GM18505 (cell line): ENCODE measurements at regions not wholly inside any gene's neighbourhood (a gene's known extent, or its start where the extent isn't known, plus 50 kb on each side); places are given as distances from the start of the nearest gene placed in this dataset.

Source experiments
- ATAC-seq: cut with Tn5 transposase; IDR thresholded peaks from one replicate; pipeline ENCODE4 v1.9.1; 2021; ENCODE audit not compliant: unreplicated experiment
- POLR2A ChIP-seq: IDR thresholded peaks from 4 replicates; pipeline ENCODE4 v1.6.1; 2011; ENCODE audit warnings: borderline replicate concordance; ENCODE audit not compliant: insufficient read depth, insufficient read length; ENCODE audit errors: extremely low read depth

DNA sequence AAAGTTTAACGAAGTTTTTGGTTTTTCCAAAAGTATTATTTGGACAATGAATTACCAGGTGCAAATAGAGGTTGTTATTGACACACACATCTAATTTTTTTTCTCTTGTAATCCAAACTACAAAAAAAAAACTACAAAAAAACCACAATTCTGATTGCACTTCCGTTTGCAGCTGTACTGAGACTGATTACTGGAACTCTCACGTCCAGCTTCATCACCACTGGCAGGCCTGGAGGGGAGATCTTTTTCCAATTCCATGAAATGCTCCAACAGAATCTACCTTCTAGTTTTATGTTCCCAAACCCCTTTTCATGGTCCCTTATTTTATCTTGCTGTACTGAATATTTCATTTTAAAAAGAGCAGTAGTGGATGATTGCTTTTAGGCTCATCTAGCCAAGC is 1118.3 kb downstream of the C4orf33 start:
- ATAC-seq: no peak
- TF ChIP-seq POLR2A: no peak

DNA sequence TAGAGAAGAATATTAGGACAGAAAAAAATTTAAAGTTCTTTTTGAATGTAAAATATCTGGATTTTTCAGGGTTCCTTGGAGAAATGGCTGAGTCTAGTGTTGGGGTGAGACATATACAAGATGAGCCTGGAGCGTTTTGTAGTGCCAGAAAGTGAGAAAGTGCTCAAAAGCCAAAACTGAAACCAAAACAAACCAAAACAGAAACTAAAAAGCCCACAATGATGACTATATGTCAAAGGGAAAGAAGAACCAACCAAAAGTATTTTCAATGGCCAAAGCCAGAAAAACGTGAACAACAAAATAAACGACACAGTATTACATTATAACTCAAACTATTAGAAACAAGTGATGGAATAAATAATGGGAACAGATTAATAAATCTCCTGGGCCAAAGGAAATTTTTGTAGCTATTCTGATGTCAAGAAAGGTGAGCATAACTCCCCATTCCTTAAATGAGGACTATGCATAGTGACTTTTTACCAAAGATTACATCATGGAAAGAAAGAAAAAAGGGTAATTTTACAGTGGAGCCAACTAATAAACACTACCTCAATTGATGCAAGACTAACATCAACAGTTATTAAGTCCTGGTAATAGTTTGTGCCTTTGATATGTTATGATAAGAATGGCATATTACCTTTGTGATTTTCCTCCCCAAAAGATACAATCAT is 1137.6 kb downstream of the C4orf33 start:
- TF ChIP-seq POLR2A: no peak
- peak; percentile 100 for ATAC-seq

DNA sequence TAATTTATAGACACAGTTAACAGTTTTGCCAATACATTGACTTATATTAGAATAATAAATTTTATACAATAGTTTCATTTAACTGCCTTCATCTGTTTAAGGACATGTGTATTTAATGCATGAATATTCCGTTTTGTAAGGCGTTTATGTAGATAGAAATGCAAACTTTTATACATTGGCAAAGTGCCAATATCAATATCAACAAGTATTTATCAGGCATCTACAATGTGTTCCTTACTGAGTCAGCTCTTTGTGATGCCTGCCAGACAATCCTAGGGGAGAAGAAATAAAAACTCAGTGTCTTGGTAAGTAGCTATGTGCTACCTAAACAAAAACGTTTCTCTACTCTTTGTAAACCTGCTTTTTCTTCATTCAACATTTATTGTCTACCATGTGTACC is 1142.2 kb downstream of the C4orf33 start:
- TF ChIP-seq POLR2A: no peak
- no peak for ATAC-seq

DNA sequence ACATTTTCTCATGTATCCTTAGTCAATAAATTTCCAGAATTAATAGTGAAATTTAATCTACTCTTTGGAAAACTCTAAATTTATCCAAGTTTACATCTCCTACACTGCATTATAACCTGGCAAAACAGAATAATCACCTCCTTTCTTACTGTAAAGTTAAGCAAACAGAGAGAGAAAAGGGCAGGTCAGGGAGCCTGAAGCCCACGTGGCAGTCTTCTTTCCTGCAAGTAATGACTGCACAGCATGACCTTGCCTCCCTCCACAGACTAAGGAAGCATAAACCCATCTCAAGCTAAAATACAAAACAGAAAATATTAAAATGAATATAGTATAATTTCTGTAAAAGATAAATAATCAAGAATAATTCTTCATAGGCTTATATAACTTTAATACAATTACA is 1153.0 kb downstream of the C4orf33 start:
- no peak for TF ChIP-seq POLR2A
- no peak for ATAC-seq

DNA sequence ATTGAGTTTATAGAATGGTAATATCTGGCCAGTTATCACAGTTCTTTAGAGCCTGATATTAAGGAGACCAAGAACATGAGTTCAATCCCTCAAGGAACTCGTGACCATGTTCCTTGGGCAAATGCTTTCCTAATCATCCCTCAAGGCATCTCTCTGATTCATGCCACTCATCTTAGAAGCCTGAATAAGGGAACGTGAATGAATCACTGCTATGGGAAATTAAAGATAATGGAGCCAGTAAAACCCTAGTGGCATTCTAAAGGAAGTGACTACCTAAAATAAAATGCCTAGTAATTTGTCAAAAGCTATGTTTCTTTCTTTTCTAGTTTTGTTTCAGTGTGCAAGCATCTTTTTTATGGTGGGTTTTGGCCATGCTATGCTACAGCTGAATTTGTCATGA is 1161.3 kb downstream of the C4orf33 start:
- no peak for TF ChIP-seq POLR2A
- ATAC-seq: no peak

DNA sequence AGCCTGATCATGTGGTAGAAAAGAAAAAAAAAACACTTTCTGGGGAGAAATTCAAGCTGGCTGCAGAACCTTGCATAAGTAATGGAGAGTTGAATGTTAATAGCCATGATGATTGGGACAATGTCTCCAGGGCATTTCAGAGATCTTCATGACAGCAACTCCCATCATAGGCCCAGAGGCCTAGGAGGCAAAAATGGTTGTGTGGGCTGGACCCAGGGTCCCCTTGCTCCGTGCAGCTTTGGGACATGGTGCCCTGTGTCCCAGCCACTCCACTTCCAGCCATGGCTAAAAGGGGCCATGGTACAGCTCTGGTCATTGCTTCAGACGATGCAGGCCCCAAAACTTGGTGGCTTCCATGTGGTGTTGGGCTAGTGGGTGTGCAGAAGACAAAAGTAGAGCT is 1170.9 kb downstream of the C4orf33 start:
- no peak for TF ChIP-seq POLR2A
- no peak for ATAC-seq

DNA sequence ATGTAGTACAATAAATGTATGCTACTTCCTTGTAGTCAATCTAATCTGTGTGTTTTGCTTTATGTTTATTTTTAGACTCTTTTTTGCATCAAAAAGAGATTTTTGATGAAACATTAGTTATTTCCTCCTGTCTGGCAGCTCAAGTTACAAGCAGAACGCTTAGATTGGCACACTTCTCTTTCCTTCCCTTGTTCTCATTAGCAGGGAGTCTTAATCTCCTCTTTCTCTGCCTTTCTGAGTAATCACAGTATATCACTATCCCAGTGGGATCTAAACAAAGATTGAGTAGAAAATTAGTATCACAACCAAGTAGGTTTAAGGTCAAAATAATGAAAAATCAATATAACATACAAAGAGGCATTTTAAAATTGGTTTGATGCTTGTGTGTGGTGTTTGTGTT is 1192.6 kb downstream of the C4orf33 start:
- ATAC-seq: no peak

DNA sequence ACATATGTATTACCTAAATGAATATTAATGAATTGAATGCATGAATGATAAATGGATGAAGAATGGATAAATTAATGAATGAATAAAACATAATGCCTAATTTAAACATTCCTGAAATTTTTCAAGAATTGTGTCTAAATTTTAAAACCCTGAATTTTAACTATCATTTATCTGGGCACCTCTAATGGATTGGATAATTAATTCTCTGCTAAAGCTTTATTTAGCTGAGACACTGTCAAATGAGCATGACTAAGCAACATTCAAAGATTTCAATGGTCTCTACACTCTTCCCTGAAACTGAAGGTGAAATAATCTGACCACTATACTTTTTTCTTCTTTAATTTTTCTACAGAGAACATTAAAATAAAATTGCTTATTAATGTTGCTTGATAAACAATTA is 1197.7 kb downstream of the C4orf33 start:
- no peak for ATAC-seq
- TF ChIP-seq POLR2A: no peak

More for the DNA sequence above, 1192.6 kb downstream of the C4orf33 start:
- TF ChIP-seq POLR2A: no peak

DNA sequence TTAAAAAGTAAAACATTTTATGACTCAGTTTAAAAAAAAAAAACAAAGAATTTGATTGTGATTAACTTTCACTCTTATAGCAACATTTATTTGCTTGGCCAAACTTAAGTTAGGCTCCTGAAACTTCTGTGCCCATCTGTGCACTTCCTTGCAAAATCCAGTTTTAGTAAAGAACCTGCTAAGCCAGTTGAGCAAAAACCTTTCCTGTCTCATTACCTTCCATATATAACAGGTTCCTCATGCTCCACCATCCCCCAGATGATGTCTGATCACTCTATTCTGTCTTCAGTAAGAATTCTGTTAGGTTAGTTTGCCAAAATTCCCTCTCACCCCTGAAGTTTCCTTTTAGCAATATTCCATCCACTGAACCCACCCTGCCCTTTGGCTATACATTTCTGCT is 1200.5 kb downstream of the C4orf33 start:
- TF ChIP-seq POLR2A: no peak
- no peak for ATAC-seq

DNA sequence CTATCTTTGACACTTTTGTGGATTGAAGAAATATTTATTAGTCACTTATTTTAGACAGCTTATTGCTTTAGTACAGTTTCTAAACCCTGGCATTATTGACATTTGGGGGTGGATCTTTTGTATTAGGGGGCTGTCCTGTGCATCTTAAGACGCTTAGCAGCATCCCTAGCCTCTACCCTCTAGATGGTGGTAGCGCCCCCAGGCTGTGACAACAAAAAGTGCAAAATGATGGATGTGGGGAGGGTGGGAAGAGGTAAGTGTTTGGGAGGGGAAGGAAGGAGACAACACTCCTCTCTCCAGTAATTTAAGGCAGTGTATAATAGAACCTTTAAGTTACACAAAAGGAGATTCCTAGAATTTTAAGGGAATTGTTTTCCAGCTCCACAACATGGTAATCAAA is 1210.6 kb downstream of the C4orf33 start:
- ATAC-seq: no peak
- no peak for TF ChIP-seq POLR2A

DNA sequence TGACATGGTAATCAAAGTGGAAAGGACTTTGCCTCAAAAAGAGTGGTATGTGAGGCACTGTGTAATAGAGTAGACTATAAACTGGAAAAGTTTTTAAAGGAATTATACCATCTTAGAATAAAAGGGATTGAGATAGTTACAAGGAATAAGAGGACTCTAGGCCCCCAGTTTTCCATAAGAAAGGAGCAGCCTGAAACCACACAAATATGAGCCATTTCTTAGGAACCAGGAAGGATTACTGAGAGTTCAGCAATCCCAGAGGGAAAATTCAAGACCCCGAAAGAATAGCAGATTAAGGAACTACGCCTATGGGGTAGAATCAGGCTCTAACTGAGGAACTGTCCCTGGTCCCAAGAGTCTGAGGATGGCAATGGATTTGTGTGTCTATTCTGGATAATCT is 1213.3 kb downstream of the C4orf33 start:
- ATAC-seq: no peak
- no peak for TF ChIP-seq POLR2A

DNA sequence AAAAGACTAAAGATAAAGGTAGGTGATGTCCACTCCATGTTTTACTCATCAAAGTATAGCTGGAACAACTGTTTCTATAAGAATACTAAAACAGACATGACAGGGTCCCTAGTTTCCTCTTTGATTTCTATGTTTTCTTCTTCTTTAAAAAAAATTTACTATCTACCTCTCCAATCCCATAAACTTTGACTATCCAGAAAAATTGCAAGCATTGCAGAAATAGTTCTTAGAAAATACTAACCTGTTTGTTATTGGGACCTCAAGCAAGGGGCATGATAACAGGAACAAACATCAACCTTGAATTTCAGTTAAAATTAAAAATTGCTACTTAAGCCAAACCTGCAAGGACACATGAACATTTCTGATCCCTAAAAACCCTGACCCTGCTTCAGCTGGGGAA is 1226.5 kb downstream of the C4orf33 start:
- no peak for ATAC-seq
- TF ChIP-seq POLR2A: no peak

DNA sequence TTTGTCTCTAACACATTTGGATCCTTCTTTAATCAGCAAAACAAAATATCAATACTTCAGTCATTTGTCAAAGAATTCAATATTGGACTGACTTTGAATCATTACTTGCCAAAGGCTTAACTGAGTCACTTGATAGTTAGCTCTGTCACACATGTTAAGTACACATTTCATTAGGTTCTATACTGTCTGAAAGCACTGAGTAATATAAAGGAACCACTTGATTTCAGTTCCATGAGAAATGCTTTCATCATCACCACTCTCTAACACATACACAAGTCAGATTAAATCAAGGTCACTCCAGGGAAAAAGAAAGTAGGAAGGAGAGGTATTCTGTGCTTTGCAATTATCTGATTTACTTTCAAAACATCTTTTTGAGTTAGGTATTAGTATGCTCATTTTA is 1233.1 kb downstream of the C4orf33 start:
- ATAC-seq: no peak
- TF ChIP-seq POLR2A: no peak

DNA sequence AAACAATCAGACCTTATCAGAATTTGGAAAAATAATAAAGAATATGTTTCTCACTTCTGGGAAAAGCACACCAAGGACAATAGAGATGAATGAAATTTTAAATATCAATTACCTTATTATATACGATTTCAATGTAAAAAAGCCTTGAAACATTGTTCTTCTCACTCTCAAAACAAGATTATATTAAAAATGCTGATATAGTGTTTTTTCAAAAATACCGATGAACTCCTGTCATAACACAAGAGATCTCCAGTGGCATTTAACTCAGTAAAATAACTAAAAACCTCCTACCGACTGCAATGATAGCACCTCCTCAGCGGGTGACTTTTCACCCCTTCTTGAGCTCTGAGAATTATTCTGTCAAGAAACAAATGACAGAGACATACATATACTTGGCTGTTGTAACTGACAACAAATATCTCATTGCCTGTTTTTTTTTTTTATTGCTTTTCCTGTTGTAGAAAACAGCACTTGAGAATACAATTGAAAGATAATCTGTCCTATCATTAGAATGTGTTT is 1237.3 kb downstream of the C4orf33 start:
- no peak for TF ChIP-seq POLR2A
- ATAC-seq: no peak

DNA sequence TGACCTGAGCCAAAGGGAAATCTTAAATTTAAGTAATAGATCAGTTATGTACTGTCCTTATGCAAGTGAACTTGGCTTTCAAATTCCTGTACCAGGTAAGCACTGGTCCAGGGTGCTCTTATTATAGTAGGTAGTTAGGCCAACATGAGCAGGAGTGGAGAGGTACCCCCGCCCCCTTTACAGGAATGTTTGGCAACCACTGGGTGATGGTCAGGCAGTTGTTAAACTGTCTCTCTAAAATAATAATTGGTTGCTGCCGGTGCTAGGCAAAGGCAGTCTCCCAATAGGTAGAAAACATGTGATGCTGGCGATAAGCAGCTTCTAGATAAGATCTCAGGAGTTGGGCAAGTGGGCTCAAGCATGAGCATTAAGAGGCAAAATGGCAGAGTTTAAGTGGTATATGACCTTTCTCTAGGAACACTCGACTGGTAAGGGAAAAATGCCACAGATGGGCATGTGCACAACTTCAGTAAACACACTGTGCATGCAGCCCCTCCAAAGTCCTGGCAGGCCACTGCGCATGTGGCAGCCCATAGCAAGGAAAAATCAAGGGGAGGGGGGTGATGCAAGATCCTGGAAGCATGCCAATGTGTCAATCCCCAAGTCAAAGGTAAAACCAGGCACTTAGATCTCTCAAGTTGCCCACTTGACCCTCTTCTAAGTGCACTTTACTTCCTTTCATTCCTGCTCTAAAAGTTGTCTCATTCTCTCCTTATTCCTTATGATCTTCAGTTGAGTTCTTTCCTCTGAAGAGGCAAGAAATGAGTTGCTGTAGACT is 1239.7 kb downstream of the C4orf33 start:
- no peak for TF ChIP-seq POLR2A
- no peak for ATAC-seq

DNA sequence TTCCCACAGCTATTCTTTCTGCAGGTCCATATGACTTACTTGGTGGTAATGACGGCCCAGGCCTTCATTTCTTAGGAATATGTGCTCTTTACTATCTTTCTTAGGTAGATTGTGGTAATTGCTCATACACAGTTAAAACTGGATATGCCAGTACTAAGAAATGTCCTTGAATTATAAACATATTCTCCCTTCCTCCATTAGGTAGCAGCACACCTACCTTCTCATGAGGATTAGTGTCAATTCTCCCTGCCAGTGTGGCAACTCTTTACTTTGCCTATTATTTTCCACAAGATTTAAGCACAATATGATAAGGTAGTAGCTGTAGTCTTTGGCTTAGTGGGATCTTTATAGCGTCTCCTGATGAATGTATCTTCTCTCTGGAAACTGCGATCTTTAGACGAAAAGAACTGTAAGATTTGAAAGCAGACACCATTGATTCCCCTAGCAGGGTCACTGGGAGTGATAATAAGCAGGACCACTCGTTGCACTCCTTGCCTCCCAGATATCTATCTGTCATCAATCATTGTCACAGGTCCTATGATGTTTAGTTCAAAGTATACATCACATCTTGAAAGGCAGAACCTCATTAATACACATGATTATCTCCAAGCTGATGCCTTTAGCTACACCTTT is 1240.7 kb downstream of the C4orf33 start:
- ATAC-seq: peak; percentile 90
- TF ChIP-seq POLR2A: no peak
